ENCODE measurements at regions not wholly inside any gene's neighbourhood (a gene's known extent, or its start where the extent isn't known, plus 50 kb on each side); places are given as distances from the start of the nearest gene placed in this dataset.
"Not testable (repeated sequence)": the region's sequence is repeated elsewhere in the genome, so short reads cannot be mapped to it uniquely, and the experiment has no call there.

- DNase-seq, result no peak
Measured at GRCh38 chr15:24856397-24857390, 98.1 kb upstream of the SNRPN start.

- no peak for DNase-seq
Measured at GRCh38 chr15:24857763-24858162, 97.0 kb upstream of the SNRPN start.

DNA sequence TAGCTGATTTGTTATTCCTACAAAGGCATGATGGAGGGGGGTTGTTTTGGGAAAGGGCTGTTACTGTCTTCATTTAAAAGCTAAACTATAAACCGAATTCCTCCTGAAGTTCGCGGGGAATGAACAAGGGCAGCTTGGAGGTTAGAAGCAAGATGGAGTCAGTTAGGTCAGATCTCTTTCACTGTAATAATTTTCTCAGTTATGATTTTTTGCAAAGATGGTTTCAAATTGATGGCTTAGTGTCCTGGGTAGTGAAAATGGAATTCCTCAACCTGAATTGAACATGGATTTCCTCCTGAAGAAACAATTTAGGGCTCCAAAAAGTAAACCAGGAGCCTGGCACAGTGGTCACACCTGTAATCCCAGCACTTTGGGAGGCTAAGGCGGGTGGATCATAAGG lies 96.6 kb upstream of the SNRPN start:
- DNase-seq, result not testable (repeated sequence)

DNA sequence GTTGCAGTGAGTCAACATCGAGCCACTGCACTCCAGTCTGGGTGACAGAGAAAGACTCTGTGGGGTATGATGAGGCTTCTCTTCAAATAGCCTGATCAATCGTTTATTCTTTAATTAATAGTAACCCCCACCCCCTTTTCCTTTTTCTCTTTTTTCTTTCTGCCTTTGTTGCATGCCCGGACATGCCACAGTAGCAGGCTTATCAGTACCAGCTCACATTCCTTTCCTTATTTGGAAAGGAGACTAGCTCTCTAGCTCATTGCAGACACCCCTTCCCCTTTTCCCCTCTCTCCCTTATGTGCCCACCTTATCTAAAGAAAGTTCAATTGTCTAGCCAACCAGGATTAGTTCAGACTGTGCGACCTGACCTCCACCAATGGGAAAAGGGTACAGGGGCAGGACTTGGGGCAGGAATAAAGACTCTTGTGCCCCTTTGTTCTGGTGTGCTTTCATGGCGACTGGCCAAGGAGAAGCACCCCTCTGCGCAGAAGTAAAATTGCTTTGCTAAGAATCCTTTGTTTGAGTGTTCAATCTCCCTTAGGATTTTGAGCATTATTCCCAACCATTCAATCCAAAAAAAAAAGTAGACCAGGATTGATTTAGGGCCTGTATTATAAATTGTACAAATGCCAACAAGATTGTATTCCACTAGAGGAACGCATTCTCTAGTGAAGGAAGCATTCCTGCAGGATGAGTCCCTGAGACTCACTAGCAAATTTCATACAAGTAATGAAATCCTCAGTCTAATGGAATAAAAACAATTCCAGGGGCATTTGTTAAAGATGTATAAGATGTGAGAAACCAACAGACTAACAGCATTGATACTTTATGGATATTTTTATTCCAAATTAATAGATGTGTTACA lies 95.8 kb upstream of the SNRPN start:
- no peak for DNase-seq

GRCh38 chr15:24861014-24861690 lies 93.6 kb upstream of the SNRPN start:
- DNase-seq, result no peak

DNA sequence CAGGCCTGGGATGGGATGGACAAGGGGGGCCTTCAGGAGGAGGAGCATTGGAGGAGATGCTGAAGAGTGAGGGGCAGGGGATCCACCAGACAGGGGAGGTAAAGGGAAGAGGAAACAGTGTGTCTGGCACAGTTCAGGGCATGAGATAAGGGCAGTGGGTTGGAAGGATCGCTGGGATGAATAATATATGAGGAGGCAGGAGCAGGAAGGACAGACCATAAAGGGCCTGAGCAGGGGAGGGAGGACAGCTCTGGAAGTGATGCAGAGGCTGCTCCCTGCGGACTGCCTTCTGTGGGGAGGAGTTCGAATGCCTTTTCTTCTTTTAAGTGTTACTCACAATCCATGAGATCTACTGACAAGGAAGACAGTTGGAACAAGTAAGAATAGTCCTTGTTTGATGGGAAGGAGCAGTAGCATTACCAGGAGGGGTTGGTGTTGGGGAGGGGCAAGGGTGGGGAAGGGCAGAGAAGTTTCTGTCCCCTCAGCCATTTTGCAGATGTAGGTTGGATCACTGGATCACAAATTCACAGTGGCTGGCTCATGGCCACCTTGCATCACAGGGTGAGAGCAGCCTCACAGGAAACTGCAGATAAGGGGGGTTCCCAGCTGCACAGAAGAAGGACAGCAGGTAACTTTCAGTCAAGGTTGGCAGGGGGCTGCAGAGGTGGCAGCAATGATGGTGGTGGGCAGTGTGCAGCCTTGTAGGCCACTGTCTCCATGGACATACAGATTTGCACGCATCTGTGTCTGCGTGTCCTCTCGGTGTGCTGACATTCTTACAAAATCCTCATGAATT lies 91.9 kb upstream of the SNRPN start:
- no peak for DNase-seq

GRCh38 chr15:24865303-24865702 lies 89.5 kb upstream of the SNRPN start:
- DNase-seq, result no peak

- no peak for DNase-seq
Measured at GRCh38 chr15:24877174-24877573, 77.6 kb upstream of the SNRPN start.

GRCh38 chr15:24878153-24878552 lies 76.6 kb upstream of the SNRPN start:
- DNase-seq, result no peak

- DNase-seq, result no peak
Measured at GRCh38 chr15:24879492-24879891, 75.3 kb upstream of the SNRPN start.

- no peak for DNase-seq
Measured at GRCh38 chr15:24880663-24881062, 74.1 kb upstream of the SNRPN start.

DNA sequence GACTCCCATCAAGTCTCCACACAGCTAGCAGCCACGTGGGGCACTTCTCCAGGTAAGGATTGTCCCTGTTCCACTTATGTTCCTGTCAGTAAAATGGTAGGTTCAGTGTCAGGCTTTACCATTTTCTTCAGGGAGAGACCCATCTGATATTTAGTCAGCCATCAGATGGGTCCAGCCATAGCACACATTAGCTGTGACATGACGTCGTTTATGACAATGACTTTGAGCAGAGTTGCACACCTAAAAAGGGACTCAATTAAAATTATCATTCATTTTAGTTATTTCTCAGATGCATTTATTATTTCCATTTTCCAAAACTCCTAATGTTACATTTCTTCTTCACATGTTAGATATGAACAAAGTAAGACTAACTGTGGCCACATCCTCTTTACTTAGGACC lies 68.2 kb upstream of the SNRPN start:
- DNase-seq, result no peak

DNA sequence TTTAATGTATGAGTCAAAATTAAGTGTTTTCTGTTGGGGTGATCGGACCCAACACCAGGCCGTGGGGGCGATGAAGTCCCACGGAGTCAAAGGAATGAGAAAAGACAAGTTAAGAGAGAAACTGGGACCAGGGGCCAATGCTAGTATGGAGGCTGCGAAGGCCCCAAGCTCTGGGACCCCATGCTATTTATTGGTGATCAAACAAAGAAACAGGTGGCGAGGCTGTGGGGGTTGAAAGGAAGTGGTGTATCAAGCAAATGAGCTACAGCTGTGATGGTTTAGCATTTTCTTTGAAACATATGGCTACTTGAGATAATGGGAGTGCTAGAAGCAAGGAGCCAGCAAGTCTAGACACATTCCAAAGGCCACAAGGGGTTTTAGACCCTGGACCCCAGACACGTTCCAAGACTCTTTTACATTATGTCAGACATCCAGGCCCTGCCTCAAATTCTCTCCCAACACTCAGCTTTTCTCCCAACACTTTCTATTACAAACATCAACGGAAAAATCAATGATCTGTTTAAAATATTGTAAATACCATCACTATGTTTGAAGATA lies 56.0 kb upstream of the SNRPN start:
- DNase-seq, result no peak

GRCh38 chr15:24899367-24899766 lies 55.4 kb upstream of the SNRPN start:
- DNase-seq, result no peak

DNA sequence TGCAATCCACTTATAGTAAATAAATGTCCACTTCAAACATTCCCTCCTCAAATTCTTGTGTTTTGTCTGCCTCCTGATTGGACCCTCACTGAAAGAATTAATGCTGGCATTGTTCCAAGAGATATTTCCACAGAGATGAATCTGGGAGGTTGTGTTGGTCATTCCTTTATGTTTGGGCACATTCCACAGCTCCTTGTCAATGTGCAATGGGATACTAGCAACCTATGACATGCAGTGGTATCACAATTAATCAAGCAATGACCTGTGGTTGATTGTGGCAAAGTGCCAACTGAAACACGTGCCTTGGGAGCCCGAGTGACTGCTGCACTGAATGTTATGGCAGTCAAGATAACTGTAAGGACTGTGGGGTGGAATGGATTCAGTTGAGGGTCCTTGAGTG lies 55.0 kb upstream of the SNRPN start:
- DNase-seq, result no peak

GRCh38 chr15:24901409-24901808 lies 53.4 kb upstream of the SNRPN start:
- no peak for DNase-seq
